ENCODE measurements at regions not wholly inside any gene's neighbourhood (a gene's known extent, or its start where the extent isn't known, plus 50 kb on each side); places are given as distances from the start of the nearest gene placed in this dataset.

DNA sequence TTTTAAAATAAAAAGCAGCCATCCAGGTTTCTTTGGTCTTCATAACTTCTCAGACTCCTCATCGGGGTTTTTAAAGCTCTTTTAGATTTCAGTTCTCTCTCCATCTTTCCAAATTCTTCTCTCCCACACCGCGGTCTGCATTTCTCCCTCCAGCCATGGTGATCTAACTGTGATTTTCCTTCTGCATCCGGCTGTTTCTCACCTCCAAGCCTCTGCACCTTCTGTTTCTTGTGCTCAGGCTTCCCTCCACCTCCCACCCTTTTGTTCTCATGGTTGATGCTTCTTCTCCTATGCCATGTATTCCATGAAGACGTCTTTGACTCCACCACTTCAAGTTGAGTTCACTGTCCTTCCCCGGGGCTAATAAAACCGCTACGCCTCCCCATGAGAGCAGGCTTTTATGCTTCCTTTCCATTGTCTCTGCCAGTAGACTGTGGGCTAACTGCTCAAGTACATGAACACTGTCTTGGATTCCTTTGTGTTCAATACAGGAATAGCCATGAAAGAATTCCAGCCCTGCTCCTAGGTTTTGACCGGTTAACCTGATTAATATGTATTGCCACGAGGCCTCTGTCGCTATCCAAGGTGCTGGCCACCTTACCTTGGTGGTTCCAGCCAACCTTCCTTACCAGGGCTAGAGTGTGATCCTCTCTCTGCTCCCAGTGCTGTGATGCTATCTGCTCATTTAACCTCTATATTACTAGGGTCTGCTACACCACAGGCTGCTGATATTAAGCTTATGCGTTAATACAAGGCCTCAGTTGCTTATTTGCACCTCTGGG, 625.1 kb downstream of the HS3ST4 start:
- no peak overlapping the region for H3K4me3 ChIP-seq (ENCODE audit: low read length in 2 of 2)
- intact Hi-C loops (cut with DNase I) = no loop called here
- H3K9me3 ChIP-seq (ENCODE audit: control insufficient read depth, low read length) = no peaks in the 10 kb centered on the region
- H3K27me3 ChIP-seq (ENCODE audit: control insufficient read depth in 1 of 2, insufficient read depth in 2 of 2, low read length in 1 of 2) = no peaks in the 10 kb centered on the region
- 57 to 59% methylated on average over 12 of the region's 12 CpGs for WGBS, 2 donors
- H3K4me1 ChIP-seq (ENCODE audit: control insufficient read depth in 1 of 2, insufficient read depth in 2 of 2, low read length in 2 of 2) = no peaks in the 10 kb centered on the region
- DNase-seq (no peak), ATAC-seq (ENCODE audit: low FRiP score) (no peak)
- no peaks in the 10 kb centered on the region for H3K36me3 ChIP-seq (ENCODE audit: control insufficient read depth in 1 of 2, insufficient read depth in 2 of 2, low read length in 1 of 2)
- H3K27ac ChIP-seq (ENCODE audit: low read depth in 1 of 2, low read length in 2 of 2) = no peak overlapping the region

- H3K36me3 ChIP-seq (ENCODE audit: control insufficient read depth in 1 of 2, insufficient read depth in 2 of 2, low read length in 1 of 2) = no peaks in the 10 kb centered on the region
- H3K4me3 ChIP-seq (ENCODE audit: low read length in 2 of 2) = no peak overlapping the region
- H3K27me3 ChIP-seq (ENCODE audit: control insufficient read depth in 1 of 2, insufficient read depth in 2 of 2, low read length in 1 of 2) = no peaks in the 10 kb centered on the region
- H3K9me3 ChIP-seq (ENCODE audit: control insufficient read depth, low read length) = no peaks in the 10 kb centered on the region
- no peak overlapping the region for H3K27ac ChIP-seq (ENCODE audit: low read depth in 1 of 2, low read length in 2 of 2)
- H3K4me1 ChIP-seq (ENCODE audit: control insufficient read depth in 1 of 2, insufficient read depth in 2 of 2, low read length in 2 of 2) = no peaks in the 10 kb centered on the region
- no peak for DNase-seq
- intact Hi-C loops (cut with DNase I) = no loop called here
- no peak for ATAC-seq (ENCODE audit: low FRiP score)
Measured at GRCh38 chr16:26317885-26318284, 626.1 kb downstream of the HS3ST4 start.

GRCh38 chr16:26330654-26331053, 638.9 kb downstream of the HS3ST4 start:
- intact Hi-C loops (cut with DNase I) = no loop called here
- Histone ChIP-seq H3K27ac (ENCODE audit: low read depth in 1 of 2, low read length in 2 of 2) (no peak overlapping the region), H3K27me3 (ENCODE audit: control insufficient read depth in 1 of 2, insufficient read depth in 2 of 2, low read length in 1 of 2) (peaks cover 0 to 1% of the 10 kb centered on the region in 2 donors), H3K9me3 (ENCODE audit: control insufficient read depth, low read length) (peaks cover 5% of the 10 kb centered on the region), H3K36me3 (ENCODE audit: control insufficient read depth in 1 of 2, insufficient read depth in 2 of 2, low read length in 1 of 2) (no peaks in the 10 kb centered on the region), H3K4me1 (ENCODE audit: control insufficient read depth in 1 of 2, insufficient read depth in 2 of 2, low read length in 2 of 2) (no peaks in the 10 kb centered on the region), H3K4me3 (ENCODE audit: low read length in 2 of 2) (no peak overlapping the region)
- 80 to 83% methylated on average over 1 of the region's 1 CpG for WGBS, 2 donors
- DNase-seq (no peak), ATAC-seq (ENCODE audit: low FRiP score) (no peak)

- Histone ChIP-seq H3K36me3 (ENCODE audit: control insufficient read depth in 1 of 2, insufficient read depth in 2 of 2, low read length in 1 of 2) (no peaks in the 10 kb centered on the region), H3K27ac (ENCODE audit: low read depth in 1 of 2, low read length in 2 of 2) (no peak overlapping the region), H3K4me1 (ENCODE audit: control insufficient read depth in 1 of 2, insufficient read depth in 2 of 2, low read length in 2 of 2) (no peaks in the 10 kb centered on the region), H3K4me3 (ENCODE audit: low read length in 2 of 2) (no peak overlapping the region), H3K9me3 (ENCODE audit: control insufficient read depth, low read length) (no peaks in the 10 kb centered on the region), H3K27me3 (ENCODE audit: control insufficient read depth in 1 of 2, insufficient read depth in 2 of 2, low read length in 1 of 2) (peaks cover 0 to 1% of the 10 kb centered on the region in 2 donors)
- no peak for ATAC-seq (ENCODE audit: low FRiP score)
- no peak for DNase-seq
- intact Hi-C loops (cut with DNase I) = no loop called here
- 52 to 54% methylated on average over 8 of the region's 8 CpGs for WGBS, 2 donors
Measured at GRCh38 chr16:26334218-26335111, 642.7 kb downstream of the HS3ST4 start.

DNA sequence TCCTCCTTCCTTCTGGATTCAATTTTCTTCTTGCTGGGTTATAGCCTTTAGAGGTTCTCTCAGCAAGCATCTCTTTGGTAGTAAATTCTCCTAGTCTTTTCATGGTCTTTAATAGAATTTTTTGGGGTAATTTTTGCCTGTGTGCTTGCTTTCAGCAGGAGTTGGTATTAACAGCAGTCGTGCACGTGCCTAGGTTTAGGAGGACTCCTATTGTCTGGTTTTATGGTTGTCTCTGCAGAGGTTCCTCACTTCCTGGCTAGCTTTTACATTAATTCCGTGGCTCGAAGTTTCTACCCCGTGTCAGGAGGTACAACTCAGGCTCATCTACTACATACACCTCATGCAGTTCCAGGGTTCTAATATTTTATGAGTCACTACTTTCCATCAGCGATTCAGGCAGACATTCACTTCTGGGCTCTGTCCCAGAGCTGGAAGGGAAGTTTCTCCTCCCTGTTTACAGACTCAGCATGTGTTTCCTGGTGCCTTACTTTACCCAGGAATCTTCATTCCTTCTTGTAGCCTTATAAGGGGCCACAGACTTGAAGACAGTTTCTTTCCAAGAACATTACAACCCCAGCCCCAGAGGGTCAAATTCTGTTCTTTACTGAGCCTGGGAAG, 643.6 kb downstream of the HS3ST4 start:
- DNase-seq = no peak
- WGBS, 2 donors = 73 to 76% methylated on average over 6 of the region's 6 CpGs
- Histone ChIP-seq H3K4me1 (ENCODE audit: control insufficient read depth in 1 of 2, insufficient read depth in 2 of 2, low read length in 2 of 2) (no peaks in the 10 kb centered on the region), H3K27me3 (ENCODE audit: control insufficient read depth in 1 of 2, insufficient read depth in 2 of 2, low read length in 1 of 2) (peaks cover 0 to 1% of the 10 kb centered on the region in 2 donors), H3K36me3 (ENCODE audit: control insufficient read depth in 1 of 2, insufficient read depth in 2 of 2, low read length in 1 of 2) (no peaks in the 10 kb centered on the region), H3K4me3 (ENCODE audit: low read length in 2 of 2) (no peak overlapping the region), H3K27ac (ENCODE audit: low read depth in 1 of 2, low read length in 2 of 2) (no peak overlapping the region), H3K9me3 (ENCODE audit: control insufficient read depth, low read length) (no peaks in the 10 kb centered on the region)
- intact Hi-C loops (cut with DNase I) = no loop called here
- ATAC-seq (ENCODE audit: low FRiP score) = no peak

DNA sequence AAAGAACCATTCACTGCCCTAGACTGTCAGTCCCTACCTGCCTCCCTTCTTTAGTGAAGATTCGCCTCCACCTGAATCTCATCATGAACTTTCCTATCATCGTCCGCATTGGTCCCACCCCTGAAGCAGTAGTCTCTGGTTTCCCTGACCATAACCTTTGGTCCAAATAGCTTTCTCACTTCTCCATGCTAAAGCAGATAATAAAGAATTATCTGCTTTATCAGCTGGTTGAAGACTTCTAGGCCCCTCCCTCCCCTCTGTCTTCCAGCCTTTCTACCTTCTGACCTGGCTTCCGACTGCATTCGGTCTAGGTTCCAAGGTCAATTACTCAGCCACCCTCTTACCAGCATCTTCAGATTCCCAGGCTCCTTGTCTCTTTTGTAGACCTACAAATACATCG, 650.9 kb downstream of the HS3ST4 start:
- DNase-seq (no peak), ATAC-seq (ENCODE audit: low FRiP score) (no peak)
- H3K9me3 ChIP-seq (ENCODE audit: control insufficient read depth, low read length) = no peaks in the 10 kb centered on the region
- H3K27ac ChIP-seq (ENCODE audit: low read depth in 1 of 2, low read length in 2 of 2) = no peak overlapping the region
- no peaks in the 10 kb centered on the region for H3K27me3 ChIP-seq (ENCODE audit: control insufficient read depth in 1 of 2, insufficient read depth in 2 of 2, low read length in 1 of 2)
- H3K4me1 ChIP-seq (ENCODE audit: control insufficient read depth in 1 of 2, insufficient read depth in 2 of 2, low read length in 2 of 2) = no peaks in the 10 kb centered on the region
- intact Hi-C loops (cut with DNase I) = no loop called here
- no peak overlapping the region for H3K4me3 ChIP-seq (ENCODE audit: low read length in 2 of 2)
- 85 to 91% methylated on average over 6 of the region's 6 CpGs for WGBS, 2 donors
- no peaks in the 10 kb centered on the region for H3K36me3 ChIP-seq (ENCODE audit: control insufficient read depth in 1 of 2, insufficient read depth in 2 of 2, low read length in 1 of 2)

GRCh38 chr16:26344240-26344776, 652.5 kb downstream of the HS3ST4 start:
- no peaks in the 10 kb centered on the region for H3K4me1 ChIP-seq (ENCODE audit: control insufficient read depth in 1 of 2, insufficient read depth in 2 of 2, low read length in 2 of 2)
- no peaks in the 10 kb centered on the region for H3K9me3 ChIP-seq (ENCODE audit: control insufficient read depth, low read length)
- intact Hi-C loops (cut with DNase I) = no loop called here
- WGBS, 2 donors = 48 to 55% methylated on average over 4 of the region's 4 CpGs
- no peak overlapping the region for H3K27ac ChIP-seq (ENCODE audit: low read depth in 1 of 2, low read length in 2 of 2)
- no peaks in the 10 kb centered on the region for H3K36me3 ChIP-seq (ENCODE audit: control insufficient read depth in 1 of 2, insufficient read depth in 2 of 2, low read length in 1 of 2)
- DNase-seq (no peak), ATAC-seq (ENCODE audit: low FRiP score) (no peak)
- no peaks in the 10 kb centered on the region for H3K27me3 ChIP-seq (ENCODE audit: control insufficient read depth in 1 of 2, insufficient read depth in 2 of 2, low read length in 1 of 2)
- H3K4me3 ChIP-seq (ENCODE audit: low read length in 2 of 2) = no peak overlapping the region

DNA sequence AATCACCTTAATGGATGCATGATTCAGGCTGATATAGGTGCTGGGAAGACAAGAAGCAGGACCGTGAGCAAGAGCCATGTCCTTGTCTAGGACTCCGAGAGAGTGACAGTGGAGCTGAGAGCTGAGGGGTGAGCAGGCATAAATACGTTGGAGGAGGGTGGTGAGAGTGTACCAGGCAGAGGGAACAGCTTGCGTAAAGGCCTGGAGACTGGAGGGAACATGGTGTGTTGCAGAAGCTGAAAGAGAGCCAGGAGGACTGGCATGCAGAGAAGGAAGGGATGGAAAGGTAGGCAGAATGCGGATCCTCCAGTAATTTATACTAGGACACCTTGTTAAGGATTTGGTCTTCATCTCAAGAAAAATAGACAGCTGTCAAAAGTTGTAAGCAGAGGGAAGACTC, 653.2 kb downstream of the HS3ST4 start:
- Histone ChIP-seq H3K9me3 (ENCODE audit: control insufficient read depth, low read length) (peaks cover 2% of the 10 kb centered on the region), H3K27ac (ENCODE audit: low read depth in 1 of 2, low read length in 2 of 2) (no peak overlapping the region), H3K4me1 (ENCODE audit: control insufficient read depth in 1 of 2, insufficient read depth in 2 of 2, low read length in 2 of 2) (no peaks in the 10 kb centered on the region), H3K27me3 (ENCODE audit: control insufficient read depth in 1 of 2, insufficient read depth in 2 of 2, low read length in 1 of 2) (no peaks in the 10 kb centered on the region), H3K4me3 (ENCODE audit: low read length in 2 of 2) (no peak overlapping the region), H3K36me3 (ENCODE audit: control insufficient read depth in 1 of 2, insufficient read depth in 2 of 2, low read length in 1 of 2) (no peaks in the 10 kb centered on the region)
- 72 to 78% methylated on average over 5 of the region's 5 CpGs for WGBS, 2 donors
- intact Hi-C loops (cut with DNase I) = no loop called here
- no peak for DNase-seq
- no peak for ATAC-seq (ENCODE audit: low FRiP score)
